HepG2 (cell line): ENCODE measurements at regions not wholly inside any gene's neighbourhood (a gene's known extent, or its start where the extent isn't known, plus 50 kb on each side); places are given as distances from the start of the nearest gene placed in this dataset.

Experiments used
- ATAC-seq: fragments of 200-7000 bp; cut with Tn5 transposase; 3 replicates; pipeline ENCODE4 v1.9.1; 2020; ENCODE audit warnings: mild to moderate bottlenecking, moderate library complexity
- BruUV-seq: library from RNA; stranded (reverse); fragments of 400-500 nt; replicated peaks from 2 replicates; lab custom pipeline; 2021; lab: Mats Ljungman, UMichigan
- CTCF ChIA-PET: fragments of 300-600 bp; formaldehyde crosslinking; extraction: SDS; loops from one replicate; lab custom pipeline; 2021; ENCODE audit warnings: low total read pairs, inconsistent platforms, low intra/inter-chr PET ratio; lab: Yijun Ruan, JAX
- POLR2A ChIA-PET: fragments of 350-600 bp; sonication (Branson Sonifier 250); formaldehyde crosslinking; loops from one replicate; lab custom pipeline; 2020; ENCODE audit warnings: antibody characterized with exemption, inconsistent platforms; lab: Yijun Ruan, JAX
- DNase-seq: peaks from one replicate; pipeline ENCODE4 v3.0.0-alpha.2; 2015; ENCODE audit warnings: low spot score
- FAIRE-seq: peaks from 3 replicates; lab custom pipeline; 2011; peaks lifted over from hg19 to GRCh38; lab: Jason Lieb, UNC
- H2AFZ ChIP-seq: one replicate; pipeline ENCODE4 v1.6.1; 2011; ENCODE audit warnings: low read length, inconsistent platforms
- H3K27ac ChIP-seq: fragments of 300-600 bp; 3 replicates; pipeline ENCODE4 v1.8.0; 2011; ENCODE audit warnings: mixed run types, mild to moderate bottlenecking, mixed read lengths, low read length, inconsistent platforms; ENCODE audit not compliant: insufficient read depth; ENCODE audit errors: extremely low read length
- H3K27me3 ChIP-seq, 2 experiments: fragments of 200-600 bp in 1 of 2; 2 replicates in 1 of 2; 3 replicates in 1 of 2; pipeline versions ENCODE4 v1.6.0 to v1.8.0; 2011; ENCODE audit warnings: low read length in 2 of 2, mild to moderate bottlenecking in 2 of 2, moderate library complexity in 2 of 2, inconsistent platforms in 1 of 2; ENCODE audit not compliant: insufficient read depth in 2 of 2, control insufficient read depth in 1 of 2
- H3K36me3 ChIP-seq, 2 experiments: fragments of 200-600 bp in 1 of 2; replicated peaks in 1 of 2; 2 replicates in 1 of 2; 3 replicates in 1 of 2; pipeline versions ENCODE4 v1.5.1 to v1.8.0; 2011; ENCODE audit warnings: low read length in 2 of 2, inconsistent platforms in 1 of 2; ENCODE audit not compliant: insufficient read depth in 2 of 2, control insufficient read depth in 1 of 2
- H3K4me1 ChIP-seq: 2 replicates; pipeline ENCODE4 v1.5.1; 2012; ENCODE audit warnings: low read length, inconsistent platforms; ENCODE audit not compliant: insufficient read depth
- H3K4me2 ChIP-seq: 2 replicates; pipeline ENCODE4 v1.6.0; 2011; ENCODE audit warnings: low read depth, low read length, inconsistent platforms
- H3K4me3 ChIP-seq, 3 experiments: fragments of 200-600 bp in 1 of 3; sonication (generic), shearing (Covaris generic) in 1 of 3; replicated peaks in 1 of 3; 2 replicates each; pipeline ENCODE4 v1.5.1; 2011 to 2016; ENCODE audit warnings: low read length in 3 of 3, inconsistent platforms in 2 of 3, low read depth in 2 of 3, mild to moderate bottlenecking in 2 of 3, control low read depth in 1 of 3, mixed read lengths in 1 of 3; ENCODE audit not compliant: insufficient read depth in 1 of 3
- H3K79me2 ChIP-seq: one replicate; pipeline ENCODE4 v1.6.1; 2011; ENCODE audit warnings: low read length, inconsistent platforms; ENCODE audit not compliant: insufficient read depth
- H3K9ac ChIP-seq: 2 replicates; pipeline ENCODE4 v1.6.0; 2011; ENCODE audit warnings: mild to moderate bottlenecking, low read depth, low read length, inconsistent platforms; ENCODE audit not compliant: insufficient read depth
- H3K9me3 ChIP-seq: 2 replicates; pipeline ENCODE4 v1.5.1; 2012; ENCODE audit warnings: mild to moderate bottlenecking, low read length
- H4K20me1 ChIP-seq: 2 replicates; pipeline ENCODE4 v1.6.0; 2011; ENCODE audit warnings: inconsistent platforms, mild to moderate bottlenecking, low read length, moderate library complexity; ENCODE audit not compliant: insufficient read depth
- CEBPB ChIP-seq: IDR thresholded peaks from 2 replicates; pipeline ENCODE4 v1.6.1; 2011; ENCODE audit warnings: low read depth, low read length, improper control_type of control experiment, borderline replicate concordance
- ZNF674 ChIP-seq: sonication (generic); formaldehyde crosslinking; IDR thresholded peaks from 2 replicates; pipeline ENCODE4 v1.5.0; 2020; ENCODE audit warnings: low read depth, mild to moderate bottlenecking, missing genetic modification reagents
- WGBS: methylation state at CpG from one replicate; pipeline ENCODE4 v1.1.6; 2017; ENCODE audit warnings: low lambda C conversion rate; 5-methylcytosine and 5-hydroxymethylcytosine counted together
- in situ Hi-C: cut with HindIII; loops from 2 replicates; pipeline ENCODE4 v1.10.0; 2017; ENCODE audit warnings: low pct_unique_long_range_greater_than_20kb; ENCODE audit not compliant: extremely low pct_ligation_motif_present
- intact Hi-C: fragments of 100-400 bp; cut with micrococcal nuclease; formaldehyde crosslinking; loops from one replicate; pipeline ENCODE4 v1.10.0; 2022; ENCODE audit not compliant: unreplicated experiment
- TF ChIP-seq, protein P1 (sequence below): sonication (generic); formaldehyde crosslinking; IDR thresholded peaks from 2 replicates; pipeline ENCODE4 v1.8.1; 2023; ENCODE audit warnings: mild to moderate bottlenecking, moderate library complexity, missing genetic modification reagents
- TF ChIP-seq, protein P2 (sequence below): sonication (generic); formaldehyde crosslinking; IDR thresholded peaks from 2 replicates; pipeline ENCODE4 v1.5.0; 2020; ENCODE audit warnings: missing genetic modification reagents, mild to moderate bottlenecking, borderline replicate concordance
- TF ChIP-seq, protein P3 (sequence below): sonication (generic); formaldehyde crosslinking; IDR thresholded peaks from 2 replicates; pipeline ENCODE4 v1.4.0; 2020; ENCODE audit warnings: mild to moderate bottlenecking, missing genetic modification reagents

DNA sequence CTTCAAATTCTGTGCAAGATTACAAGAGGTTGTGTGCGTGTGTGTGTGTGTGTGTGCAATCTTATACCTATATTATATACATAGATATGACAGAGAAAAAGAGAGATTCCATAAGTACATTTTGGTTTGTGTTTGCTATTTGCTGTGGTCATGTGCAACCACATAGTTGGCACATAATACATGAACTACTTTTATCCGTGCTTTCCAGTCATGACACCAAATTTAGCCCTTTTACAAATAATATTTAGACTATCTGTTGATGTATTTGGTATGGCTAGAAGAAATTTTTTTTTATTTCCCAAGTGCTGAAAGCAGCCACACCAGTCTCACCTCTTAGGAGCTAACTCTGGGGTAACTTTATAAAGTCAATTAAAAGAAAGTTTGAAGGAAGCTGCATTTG is 63.5 kb upstream of the EGFR start (continued):
- TF ChIP-seq, protein P1, sequence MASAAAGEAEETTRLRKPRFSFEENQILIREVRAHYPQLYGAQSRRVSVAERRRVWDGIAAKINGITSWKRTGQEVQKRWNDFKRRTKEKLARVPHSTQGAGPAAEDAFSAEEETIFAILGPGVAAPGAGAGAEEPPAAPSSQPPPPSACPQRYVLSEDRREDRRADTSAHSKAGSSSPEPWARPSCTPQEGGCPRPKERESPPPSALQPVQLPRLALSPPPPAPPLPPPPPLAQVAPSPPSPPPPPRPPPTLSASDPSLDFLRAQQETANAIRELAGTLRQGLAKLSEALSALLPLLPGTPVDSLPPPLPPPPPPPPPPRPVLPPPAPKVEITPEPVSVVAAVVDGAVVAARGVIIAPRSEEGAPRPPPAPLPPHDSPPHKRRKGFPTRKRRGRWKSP (CRISPR knock-in tag) = no peak
- TF ChIP-seq, protein P2, sequence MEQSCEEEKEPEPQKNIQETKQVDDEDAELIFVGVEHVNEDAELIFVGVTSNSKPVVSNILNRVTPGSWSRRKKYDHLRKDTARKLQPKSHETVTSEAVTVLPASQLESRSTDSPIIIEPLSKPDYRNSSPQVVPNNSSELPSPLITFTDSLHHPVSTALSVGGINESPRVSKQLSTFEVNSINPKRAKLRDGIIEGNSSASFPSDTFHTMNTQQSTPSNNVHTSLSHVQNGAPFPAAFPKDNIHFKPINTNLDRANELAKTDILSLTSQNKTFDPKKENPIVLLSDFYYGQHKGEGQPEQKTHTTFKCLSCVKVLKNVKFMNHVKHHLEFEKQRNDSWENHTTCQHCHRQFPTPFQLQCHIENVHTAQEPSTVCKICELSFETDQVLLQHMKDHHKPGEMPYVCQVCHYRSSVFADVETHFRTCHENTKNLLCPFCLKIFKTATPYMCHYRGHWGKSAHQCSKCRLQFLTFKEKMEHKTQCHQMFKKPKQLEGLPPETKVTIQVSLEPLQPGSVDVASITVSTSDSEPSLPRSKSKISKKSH = no peak
- TF ChIP-seq, protein P3, sequence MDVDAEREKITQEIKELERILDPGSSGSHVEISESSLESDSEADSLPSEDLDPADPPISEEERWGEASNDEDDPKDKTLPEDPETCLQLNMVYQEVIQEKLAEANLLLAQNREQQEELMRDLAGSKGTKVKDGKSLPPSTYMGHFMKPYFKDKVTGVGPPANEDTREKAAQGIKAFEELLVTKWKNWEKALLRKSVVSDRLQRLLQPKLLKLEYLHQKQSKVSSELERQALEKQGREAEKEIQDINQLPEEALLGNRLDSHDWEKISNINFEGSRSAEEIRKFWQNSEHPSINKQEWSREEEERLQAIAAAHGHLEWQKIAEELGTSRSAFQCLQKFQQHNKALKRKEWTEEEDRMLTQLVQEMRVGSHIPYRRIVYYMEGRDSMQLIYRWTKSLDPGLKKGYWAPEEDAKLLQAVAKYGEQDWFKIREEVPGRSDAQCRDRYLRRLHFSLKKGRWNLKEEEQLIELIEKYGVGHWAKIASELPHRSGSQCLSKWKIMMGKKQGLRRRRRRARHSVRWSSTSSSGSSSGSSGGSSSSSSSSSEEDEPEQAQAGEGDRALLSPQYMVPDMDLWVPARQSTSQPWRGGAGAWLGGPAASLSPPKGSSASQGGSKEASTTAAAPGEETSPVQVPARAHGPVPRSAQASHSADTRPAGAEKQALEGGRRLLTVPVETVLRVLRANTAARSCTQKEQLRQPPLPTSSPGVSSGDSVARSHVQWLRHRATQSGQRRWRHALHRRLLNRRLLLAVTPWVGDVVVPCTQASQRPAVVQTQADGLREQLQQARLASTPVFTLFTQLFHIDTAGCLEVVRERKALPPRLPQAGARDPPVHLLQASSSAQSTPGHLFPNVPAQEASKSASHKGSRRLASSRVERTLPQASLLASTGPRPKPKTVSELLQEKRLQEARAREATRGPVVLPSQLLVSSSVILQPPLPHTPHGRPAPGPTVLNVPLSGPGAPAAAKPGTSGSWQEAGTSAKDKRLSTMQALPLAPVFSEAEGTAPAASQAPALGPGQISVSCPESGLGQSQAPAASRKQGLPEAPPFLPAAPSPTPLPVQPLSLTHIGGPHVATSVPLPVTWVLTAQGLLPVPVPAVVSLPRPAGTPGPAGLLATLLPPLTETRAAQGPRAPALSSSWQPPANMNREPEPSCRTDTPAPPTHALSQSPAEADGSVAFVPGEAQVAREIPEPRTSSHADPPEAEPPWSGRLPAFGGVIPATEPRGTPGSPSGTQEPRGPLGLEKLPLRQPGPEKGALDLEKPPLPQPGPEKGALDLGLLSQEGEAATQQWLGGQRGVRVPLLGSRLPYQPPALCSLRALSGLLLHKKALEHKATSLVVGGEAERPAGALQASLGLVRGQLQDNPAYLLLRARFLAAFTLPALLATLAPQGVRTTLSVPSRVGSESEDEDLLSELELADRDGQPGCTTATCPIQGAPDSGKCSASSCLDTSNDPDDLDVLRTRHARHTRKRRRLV (CRISPR knock-in tag) = no peak

DNA sequence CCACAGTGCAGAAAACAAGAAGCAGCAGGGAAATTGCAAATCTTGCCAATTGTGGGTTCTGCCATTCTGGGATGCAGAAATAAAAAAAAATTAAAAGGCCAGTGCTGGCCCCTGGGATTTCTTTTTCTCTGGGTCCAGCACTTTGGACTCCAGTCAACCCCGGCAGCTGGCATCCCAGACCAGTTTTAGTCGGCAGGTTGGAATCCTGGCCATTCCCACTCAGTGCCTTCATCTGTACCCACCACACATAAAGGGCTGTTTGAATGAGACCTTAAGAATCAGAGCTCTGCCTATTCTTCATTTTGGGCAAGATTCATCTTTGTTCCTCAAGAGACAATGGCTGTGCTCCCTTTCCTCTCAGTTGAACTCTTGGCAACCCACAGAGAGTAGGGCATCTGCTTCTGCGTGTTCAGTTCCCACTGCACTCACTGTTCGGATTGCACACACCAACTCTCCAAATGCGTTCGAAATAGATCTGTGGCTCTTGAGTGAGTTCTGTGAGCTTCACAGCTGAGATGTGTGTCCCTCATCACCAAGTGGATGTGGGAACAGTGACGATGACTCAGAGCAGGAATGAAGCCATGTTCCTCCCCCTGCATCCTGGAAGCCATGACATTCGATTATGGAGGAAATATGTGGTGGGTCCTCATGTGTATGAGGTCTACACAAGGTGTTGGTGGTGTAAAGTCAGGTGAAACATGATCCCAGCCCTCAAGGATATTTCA is 63.0 kb upstream of the EGFR start:
- BruUV-seq = no TSS peak
- CTCF ChIA-PET = no interaction called here

More for the DNA sequence above, 63.0 kb upstream of the EGFR start:
- H3K27ac ChIP-seq = no peak overlapping the region
- DNase-seq (no peak), FAIRE-seq (no peak), ATAC-seq (no peak)
- POLR2A ChIA-PET = no interaction called here
- no peaks in the 10 kb centered on the region for H3K4me1 ChIP-seq
- no peaks in the 10 kb centered on the region for H4K20me1 ChIP-seq
- in situ Hi-C loops (no loop called here), intact Hi-C loops (no loop called here)
- no peak overlapping the region for H3K4me3 ChIP-seq
- H3K79me2 ChIP-seq = no peaks in the 10 kb centered on the region
- no peaks in the 10 kb centered on the region for H3K36me3 ChIP-seq
- H3K9me3 ChIP-seq = no peaks in the 10 kb centered on the region
- no peak overlapping the region for H3K4me2 ChIP-seq
- H2AFZ ChIP-seq = no peak overlapping the region
- H3K27me3 ChIP-seq = peaks cover 1 to 25% of the 10 kb centered on the region in 2 experiments; a peak in 3 of 5 replicates
- no peak overlapping the region for H3K9ac ChIP-seq
- 38% methylated on average over 6 of the region's 8 CpGs for whole genome bisulfite sequencing
- no peak for TF ChIP-seq ZNF674 (CRISPR knock-in tag)
- TF ChIP-seq CEBPB = no peak
